ENCODE measurements at regions not wholly inside any gene's neighbourhood (a gene's known extent, or its start where the extent isn't known, plus 50 kb on each side); places are given as distances from the start of the nearest gene placed in this dataset.

DNA sequence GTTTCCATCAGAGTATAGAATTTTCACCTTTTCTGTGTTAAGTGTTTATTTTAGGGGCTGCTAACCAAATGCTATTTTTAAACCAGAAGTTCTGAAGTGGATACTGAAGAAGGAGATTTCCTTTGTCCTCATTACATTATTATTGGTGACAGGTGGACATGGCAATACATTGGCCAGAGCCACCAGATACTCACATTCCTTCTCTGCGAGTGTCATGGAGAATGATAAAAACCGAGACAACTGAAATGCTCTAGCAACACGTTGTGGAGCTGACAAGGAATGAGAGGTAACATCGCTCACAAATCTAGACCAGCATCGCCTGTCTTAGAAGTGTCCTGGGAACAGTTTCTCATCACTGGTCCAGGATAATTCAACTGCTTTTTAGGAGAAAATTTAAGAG is 241.2 kb downstream of the IRS1 start:
- Histone ChIP-seq H3K4me1 (replicated peaks in 1 of 2) (no peaks in the 10 kb centered on the region), H3K27me3 (no peaks in the 10 kb centered on the region), H3K27ac (no peak overlapping the region), H3K4me3 (no peak overlapping the region), H3K9me3 (replicated peaks in 1 of 3) (no peaks in the 10 kb centered on the region), H3K36me3 (replicated peaks in 1 of 2) (no peaks in the 10 kb centered on the region)
- DNase-seq = no peak
- intact Hi-C loops (cut with DNase I) = no loop called here
- TF ChIP-seq, protein P1, sequence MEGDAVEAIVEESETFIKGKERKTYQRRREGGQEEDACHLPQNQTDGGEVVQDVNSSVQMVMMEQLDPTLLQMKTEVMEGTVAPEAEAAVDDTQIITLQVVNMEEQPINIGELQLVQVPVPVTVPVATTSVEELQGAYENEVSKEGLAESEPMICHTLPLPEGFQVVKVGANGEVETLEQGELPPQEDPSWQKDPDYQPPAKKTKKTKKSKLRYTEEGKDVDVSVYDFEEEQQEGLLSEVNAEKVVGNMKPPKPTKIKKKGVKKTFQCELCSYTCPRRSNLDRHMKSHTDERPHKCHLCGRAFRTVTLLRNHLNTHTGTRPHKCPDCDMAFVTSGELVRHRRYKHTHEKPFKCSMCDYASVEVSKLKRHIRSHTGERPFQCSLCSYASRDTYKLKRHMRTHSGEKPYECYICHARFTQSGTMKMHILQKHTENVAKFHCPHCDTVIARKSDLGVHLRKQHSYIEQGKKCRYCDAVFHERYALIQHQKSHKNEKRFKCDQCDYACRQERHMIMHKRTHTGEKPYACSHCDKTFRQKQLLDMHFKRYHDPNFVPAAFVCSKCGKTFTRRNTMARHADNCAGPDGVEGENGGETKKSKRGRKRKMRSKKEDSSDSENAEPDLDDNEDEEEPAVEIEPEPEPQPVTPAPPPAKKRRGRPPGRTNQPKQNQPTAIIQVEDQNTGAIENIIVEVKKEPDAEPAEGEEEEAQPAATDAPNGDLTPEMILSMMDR (IDR thresholded peaks at IDR 0.05) = no peak
- TF ChIP-seq POLR2A (IDR thresholded peaks at IDR 0.05) = no peak
- WGBS, 4 donors = 82 to 87% (median 85%) methylated on average over 5 of the region's 5 CpGs

- no peaks in the 10 kb centered on the region for H3K27me3 ChIP-seq
- DNase-seq = no peak
- intact Hi-C loops (cut with DNase I) = no loop called here
- H3K4me1 ChIP-seq (replicated peaks in 1 of 2) = no peaks in the 10 kb centered on the region
- no peak for TF ChIP-seq POLR2A (IDR thresholded peaks at IDR 0.05)
- TF ChIP-seq, protein P1 (IDR thresholded peaks at IDR 0.05) = no peak
- H3K36me3 ChIP-seq (replicated peaks in 1 of 2) = no peaks in the 10 kb centered on the region
- 76 to 92% (median 86%) methylated on average over 4 of the region's 4 CpGs for WGBS, 4 donors
- H3K9me3 ChIP-seq (replicated peaks in 1 of 3) = no peaks in the 10 kb centered on the region
- no peak overlapping the region for H3K27ac ChIP-seq
- no peak overlapping the region for H3K4me3 ChIP-seq
Measured at GRCh38 chr2:226556050-226556449, 243.6 kb downstream of the IRS1 start.

- no peak for TF ChIP-seq POLR2A (IDR thresholded peaks at IDR 0.05)
- TF ChIP-seq, protein P1 (IDR thresholded peaks at IDR 0.05) = no peak
- intact Hi-C loops (cut with DNase I) = no loop called here
- H3K4me1 ChIP-seq (replicated peaks in 1 of 2) = no peaks in the 10 kb centered on the region
- H3K9me3 ChIP-seq (replicated peaks in 1 of 3) = no peaks in the 10 kb centered on the region
- H3K4me3 ChIP-seq = no peak overlapping the region
- DNase-seq = no peak
- WGBS, 4 donors = 88 to 93% (median 92%) methylated on average over 1 of the region's 1 CpG
- no peaks in the 10 kb centered on the region for H3K36me3 ChIP-seq (replicated peaks in 1 of 2)
- no peak overlapping the region for H3K27ac ChIP-seq
- H3K27me3 ChIP-seq = no peaks in the 10 kb centered on the region
Measured at GRCh38 chr2:226554701-226555100, 244.9 kb downstream of the IRS1 start.

DNA sequence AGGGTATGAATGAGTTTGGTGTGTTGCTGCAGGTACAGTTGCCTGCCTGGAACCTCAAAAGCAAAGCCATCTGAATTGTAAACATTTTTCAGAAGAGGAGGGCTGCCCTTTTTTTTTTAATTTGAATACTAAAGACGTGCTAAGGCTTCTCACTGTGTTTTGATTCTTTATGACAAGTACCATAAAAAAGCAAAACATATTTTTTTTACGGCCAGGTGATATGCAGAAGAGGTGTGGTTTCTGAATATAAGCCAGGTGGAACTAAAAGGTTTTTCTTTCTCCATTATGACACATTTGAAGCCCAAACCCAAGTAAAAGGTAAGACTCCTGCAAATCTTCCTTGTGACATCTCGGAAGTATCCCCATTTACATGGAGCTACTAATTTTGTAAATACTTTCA is 246.3 kb downstream of the IRS1 start:
- no peak for DNase-seq
- H3K27me3 ChIP-seq = no peaks in the 10 kb centered on the region
- H3K4me1 ChIP-seq (replicated peaks in 1 of 2) = no peaks in the 10 kb centered on the region
- no peaks in the 10 kb centered on the region for H3K36me3 ChIP-seq (replicated peaks in 1 of 2)
- H3K9me3 ChIP-seq (replicated peaks in 1 of 3) = no peaks in the 10 kb centered on the region
- intact Hi-C loops (cut with DNase I) = no loop called here
- TF ChIP-seq, protein P1 (IDR thresholded peaks at IDR 0.05) = no peak
- no peak for TF ChIP-seq POLR2A (IDR thresholded peaks at IDR 0.05)
- H3K4me3 ChIP-seq = no peak overlapping the region
- H3K27ac ChIP-seq = no peak overlapping the region
- 84 to 93% (median 90%) methylated on average over 3 of the region's 3 CpGs for WGBS, 4 donors
